Fibroblast of lung (primary cell): ENCODE measurements at regions not wholly inside any gene's neighbourhood (a gene's known extent, or its start where the extent isn't known, plus 50 kb on each side); places are given as distances from the start of the nearest gene placed in this dataset.
"Not testable (repeated sequence)": the region's sequence is repeated elsewhere in the genome, so short reads cannot be mapped to it uniquely, and the experiment has no call there.

ENCODE experiments used
- DNase-seq, 2 donors: peaks; one replicate each; pipeline versions ENCODE4 v3.0.0 to v3.0.0-alpha.2; 2010; ENCODE audit warnings: low read depth in 2 of 2
- H2AFZ ChIP-seq: 2 replicates; pipeline ENCODE4 v1.5.1; 2012; ENCODE audit warnings: low read length, control low read depth, inconsistent platforms
- H3K27ac ChIP-seq: 2 replicates; pipeline ENCODE4 v1.5.1; 2011; ENCODE audit warnings: low read length, control low read depth; ENCODE audit not compliant: insufficient read depth
- H3K27me3 ChIP-seq: 2 replicates; pipeline ENCODE4 v1.5.1; 2011; ENCODE audit warnings: mild to moderate bottlenecking, low read length; ENCODE audit not compliant: control insufficient read depth, insufficient read depth
- H3K36me3 ChIP-seq: 2 replicates; pipeline ENCODE4 v1.5.1; 2011; ENCODE audit warnings: low read length; ENCODE audit not compliant: control insufficient read depth, insufficient read depth
- H3K4me1 ChIP-seq: 2 replicates; pipeline ENCODE4 v1.5.1; 2011; ENCODE audit warnings: low read length; ENCODE audit not compliant: control insufficient read depth, insufficient read depth; ENCODE audit errors: extremely low read depth
- H3K4me2 ChIP-seq: 2 replicates; pipeline ENCODE4 v1.5.1; 2011; ENCODE audit warnings: low read length, control low read depth; ENCODE audit not compliant: insufficient read depth; ENCODE audit errors: extremely low read depth
- H3K4me3 ChIP-seq, 4 experiments: fragments of 200-600 bp in 1 of 4; sonication (generic) in 1 of 4; replicated peaks in 1 of 4; 2 replicates each; pipeline ENCODE4 v1.5.1; 2011 to 2016; ENCODE audit warnings: low read length in 4 of 4, low read depth in 3 of 4, mild to moderate bottlenecking in 3 of 4, control low read depth in 2 of 4, inconsistent platforms in 1 of 4, mixed read lengths in 1 of 4; ENCODE audit not compliant: insufficient read depth in 1 of 4; ENCODE audit errors: control extremely low read depth in 1 of 4
- H3K79me2 ChIP-seq: 2 replicates; pipeline ENCODE4 v1.5.1; 2012; ENCODE audit warnings: mild to moderate bottlenecking, low read length, inconsistent platforms; ENCODE audit not compliant: control insufficient read depth, insufficient read depth
- H3K9ac ChIP-seq: 2 replicates; pipeline ENCODE4 v1.5.1; 2011; ENCODE audit warnings: mild to moderate bottlenecking, low read length, control low read depth; ENCODE audit not compliant: insufficient read depth
- H3K9me3 ChIP-seq: 2 replicates; pipeline ENCODE4 v1.5.1; 2012; ENCODE audit warnings: low read depth, low read length; ENCODE audit not compliant: control insufficient read depth, insufficient read depth
- H4K20me1 ChIP-seq: 2 replicates; pipeline ENCODE4 v1.5.1; 2011; ENCODE audit warnings: low read length; ENCODE audit not compliant: control insufficient read depth, insufficient read depth; ENCODE audit errors: extremely low read depth
- CTCF ChIP-seq, 2 donors: IDR thresholded peaks in 1 of 2; conservative IDR thresholded peaks in 1 of 2; 1 replicate in 1 of 2; 2 replicates in 1 of 2; pipeline ENCODE4 v1.5.1; 2011 to 2012; ENCODE audit warnings: low read length in 2 of 2, control low read depth in 1 of 2, inconsistent platforms in 1 of 2, low read depth in 1 of 2, mild to moderate bottlenecking in 1 of 2

- H3K9me3 ChIP-seq, H2AFZ ChIP-seq, H3K4me3 ChIP-seq, H3K27ac ChIP-seq, H3K4me1 ChIP-seq, H3K27me3 ChIP-seq, H3K4me2 ChIP-seq, DNase-seq, H3K36me3 ChIP-seq, H3K79me2 ChIP-seq, H3K9ac ChIP-seq, H4K20me1 ChIP-seq: not testable (repeated sequence)
Observed at GRCh38 chr1:121088568-121088967, 95.6 kb downstream of the FAM72B start.

- not testable (repeated sequence) for H4K20me1 ChIP-seq, H3K27ac ChIP-seq, H3K9ac ChIP-seq, H3K79me2 ChIP-seq, H3K27me3 ChIP-seq, H3K4me1 ChIP-seq, H3K36me3 ChIP-seq, H2AFZ ChIP-seq, H3K4me3 ChIP-seq, H3K4me2 ChIP-seq, H3K9me3 ChIP-seq
- DNase-seq: peak; percentile 11 to 14
Observed at GRCh38 chr1:121092329-121092968, 91.7 kb downstream of the FAM72B start.

- H4K20me1 ChIP-seq, H3K4me2 ChIP-seq, H3K9ac ChIP-seq, H3K79me2 ChIP-seq, H3K4me1 ChIP-seq, H3K27ac ChIP-seq, H3K27me3 ChIP-seq, H2AFZ ChIP-seq, H3K9me3 ChIP-seq, H3K4me3 ChIP-seq, H3K36me3 ChIP-seq, DNase-seq: not testable (repeated sequence)
Observed at GRCh38 chr1:121095014-121095413, 89.1 kb downstream of the FAM72B start.

- H3K9me3 ChIP-seq, H3K79me2 ChIP-seq, H2AFZ ChIP-seq, H3K36me3 ChIP-seq, H3K4me1 ChIP-seq, H3K27ac ChIP-seq, H3K27me3 ChIP-seq, H4K20me1 ChIP-seq, H3K4me2 ChIP-seq, H3K9ac ChIP-seq: not testable (repeated sequence)
- DNase-seq: peak; percentile 36 to 46
- TF ChIP-seq CTCF (conservative IDR thresholded peaks at IDR 0.05 in 1 of 2, IDR thresholded peaks at IDR 0.05 in 1 of 2; ENCODE audit: low read depth in 1 of 2, low read length in 2 of 2): peak; percentile 15 to 26
- peak overlapping the region in 1 of 4 experiments; percentile 28 for H3K4me3 ChIP-seq
Observed at GRCh38 chr1:121097127-121097866, 86.8 kb downstream of the FAM72B start.

- not testable (repeated sequence) for H3K79me2 ChIP-seq, H3K9ac ChIP-seq, H3K4me1 ChIP-seq, H3K4me2 ChIP-seq, H3K9me3 ChIP-seq, H3K4me3 ChIP-seq, H3K36me3 ChIP-seq, H4K20me1 ChIP-seq, H3K27me3 ChIP-seq, H2AFZ ChIP-seq, H3K27ac ChIP-seq
- peak in 1 of 2 donors; percentile 0 for DNase-seq
Observed at GRCh38 chr1:121097867-121098215, 86.3 kb downstream of the FAM72B start.

- not testable (repeated sequence) for H3K4me2 ChIP-seq, H3K27me3 ChIP-seq, H2AFZ ChIP-seq, H3K4me1 ChIP-seq, H3K4me3 ChIP-seq, H3K36me3 ChIP-seq, H3K27ac ChIP-seq, H3K79me2 ChIP-seq, H4K20me1 ChIP-seq, H3K9me3 ChIP-seq, DNase-seq, H3K9ac ChIP-seq
Observed at GRCh38 chr1:121109025-121109424, 75.1 kb downstream of the FAM72B start.
